ENCODE measurements at regions not wholly inside any gene's neighbourhood (a gene's known extent, or its start where the extent isn't known, plus 50 kb on each side); places are given as distances from the start of the nearest gene placed in this dataset.

- no peak for TF ChIP-seq GATA3 (IDR thresholded peaks at IDR 0.05; ENCODE audit: low read depth, low read length)
- TF ChIP-seq GATA2 (IDR thresholded peaks at IDR 0.05; ENCODE audit: low read depth, low read length), result no peak
Observed at GRCh38 chr7:109842386-109842785, 1248.5 kb upstream of the LRRN3 start.

DNA sequence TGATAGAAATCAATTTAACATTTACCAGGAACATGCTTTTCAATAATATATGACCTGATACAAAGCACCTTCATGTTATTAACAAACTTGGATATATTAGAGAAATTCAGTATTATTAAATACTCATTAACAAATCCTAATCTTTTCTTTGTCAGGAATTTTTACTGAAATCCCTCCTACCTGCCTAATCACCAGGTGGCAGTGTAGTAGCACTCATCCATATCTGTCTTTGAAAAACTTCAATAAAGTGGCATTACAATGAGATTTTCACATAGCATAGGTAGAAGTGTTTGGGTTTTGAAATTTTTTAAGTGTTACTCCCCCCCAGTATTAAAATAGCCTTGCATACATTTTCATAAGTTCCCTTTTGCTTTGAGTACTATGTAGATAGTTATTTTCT, 1246.6 kb upstream of the LRRN3 start:
- TF ChIP-seq GATA3 (IDR thresholded peaks at IDR 0.05; ENCODE audit: low read depth, low read length), result no peak; the same call in 1 of the 2 replicates
- no peak for TF ChIP-seq GATA2 (IDR thresholded peaks at IDR 0.05; ENCODE audit: low read depth, low read length)

- no peak for TF ChIP-seq GATA3 (IDR thresholded peaks at IDR 0.05; ENCODE audit: low read depth, low read length)
Observed at GRCh38 chr7:109864230-109864629, 1226.7 kb upstream of the LRRN3 start.

GRCh38 chr7:109868215-109868860, 1222.6 kb upstream of the LRRN3 start:
- 0 out of 2 replicates have a peak, but pooled peaks have one; percentile 66 for TF ChIP-seq GATA3 (IDR thresholded peaks at IDR 0.05; ENCODE audit: low read depth, low read length)
- no peak for TF ChIP-seq GATA2 (IDR thresholded peaks at IDR 0.05; ENCODE audit: low read depth, low read length)

- TF ChIP-seq GATA3 (IDR thresholded peaks at IDR 0.05; ENCODE audit: low read depth, low read length) (no peak), GATA2 (IDR thresholded peaks at IDR 0.05; ENCODE audit: low read depth, low read length) (no peak)
Observed at GRCh38 chr7:109873296-109873695, 1217.6 kb upstream of the LRRN3 start.

- TF ChIP-seq GATA3 (IDR thresholded peaks at IDR 0.05; ENCODE audit: low read depth, low read length) (no peak), GATA2 (IDR thresholded peaks at IDR 0.05; ENCODE audit: low read depth, low read length) (no peak)
Observed at GRCh38 chr7:109879287-109879828, 1211.6 kb upstream of the LRRN3 start.

- TF ChIP-seq GATA2 (IDR thresholded peaks at IDR 0.05; ENCODE audit: low read depth, low read length) (no peak), GATA3 (IDR thresholded peaks at IDR 0.05; ENCODE audit: low read depth, low read length) (no peak)
Observed at GRCh38 chr7:109890622-109891021, 1200.3 kb upstream of the LRRN3 start.

GRCh38 chr7:109893231-109893630, 1197.7 kb upstream of the LRRN3 start:
- TF ChIP-seq GATA3 (IDR thresholded peaks at IDR 0.05; ENCODE audit: low read depth, low read length), result no peak
- no peak for TF ChIP-seq GATA2 (IDR thresholded peaks at IDR 0.05; ENCODE audit: low read depth, low read length)

DNA sequence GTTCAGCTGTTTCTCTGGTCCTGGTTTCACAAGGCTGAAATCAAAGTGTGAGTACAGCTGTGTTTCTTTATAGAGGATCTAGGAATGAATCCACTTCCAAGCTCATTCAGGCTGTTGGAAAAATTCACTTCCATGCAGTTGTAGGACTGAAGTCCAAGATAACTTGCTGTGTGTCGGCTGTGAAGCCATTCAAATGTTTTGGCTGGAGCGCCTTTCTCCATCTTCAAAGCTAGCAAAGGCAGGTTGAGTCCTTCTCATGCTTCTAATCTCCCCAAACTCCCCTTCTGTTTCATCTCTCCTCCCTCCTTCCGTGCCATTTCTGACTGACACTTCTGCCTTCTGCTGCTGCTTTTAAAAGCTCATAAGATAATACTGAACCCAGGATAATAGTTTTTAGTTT, 1195.4 kb upstream of the LRRN3 start:
- TF ChIP-seq GATA2 (IDR thresholded peaks at IDR 0.05; ENCODE audit: low read depth, low read length) (no peak), GATA3 (IDR thresholded peaks at IDR 0.05; ENCODE audit: low read depth, low read length) (no peak)

- TF ChIP-seq GATA3 (IDR thresholded peaks at IDR 0.05; ENCODE audit: low read depth, low read length) (no peak), GATA2 (IDR thresholded peaks at IDR 0.05; ENCODE audit: low read depth, low read length) (no peak)
Observed at GRCh38 chr7:109901926-109902325, 1189.0 kb upstream of the LRRN3 start.

DNA sequence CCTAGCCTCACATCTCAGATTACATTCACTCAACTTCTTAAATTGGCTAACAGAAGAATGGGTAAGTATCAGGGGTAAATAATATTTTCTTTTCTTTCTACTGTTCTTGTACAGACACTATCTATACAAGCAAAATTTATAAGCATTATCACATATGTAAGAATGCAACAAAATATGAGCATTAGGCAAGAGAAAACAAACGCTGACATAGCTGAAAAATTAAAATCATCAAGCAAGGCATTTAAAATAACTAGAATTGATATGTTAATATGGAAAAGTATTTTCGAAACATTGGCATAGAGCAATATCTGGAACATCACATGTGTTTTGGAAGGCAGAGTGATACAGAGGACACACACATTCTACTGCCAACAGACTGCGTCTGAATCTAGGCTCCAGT, 1175.3 kb upstream of the LRRN3 start:
- TF ChIP-seq GATA3 (IDR thresholded peaks at IDR 0.05; ENCODE audit: low read depth, low read length) (no peak), GATA2 (IDR thresholded peaks at IDR 0.05; ENCODE audit: low read depth, low read length) (no peak)

DNA sequence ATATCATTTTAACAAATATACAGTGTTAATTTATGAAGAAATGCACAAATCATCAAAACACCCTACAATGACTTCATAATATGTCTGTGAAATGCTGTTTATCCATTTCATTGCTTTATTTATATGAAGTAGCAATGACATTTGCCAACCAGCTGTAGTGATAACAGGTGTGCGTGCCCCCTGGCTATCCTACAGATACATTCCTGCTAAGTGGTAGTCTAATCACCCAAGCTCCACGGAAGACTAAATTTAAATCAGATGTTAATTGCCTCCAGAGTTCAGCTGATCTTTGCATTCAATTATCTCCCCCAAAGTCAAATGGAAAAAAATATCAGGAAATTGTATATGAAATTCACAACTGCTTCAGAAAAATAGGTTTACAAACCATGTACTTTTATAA, 1164.2 kb upstream of the LRRN3 start:
- TF ChIP-seq GATA3 (IDR thresholded peaks at IDR 0.05; ENCODE audit: low read depth, low read length) (no peak), GATA2 (IDR thresholded peaks at IDR 0.05; ENCODE audit: low read depth, low read length) (0 out of 2 replicates have a peak, but pooled peaks have one; percentile 26)

DNA sequence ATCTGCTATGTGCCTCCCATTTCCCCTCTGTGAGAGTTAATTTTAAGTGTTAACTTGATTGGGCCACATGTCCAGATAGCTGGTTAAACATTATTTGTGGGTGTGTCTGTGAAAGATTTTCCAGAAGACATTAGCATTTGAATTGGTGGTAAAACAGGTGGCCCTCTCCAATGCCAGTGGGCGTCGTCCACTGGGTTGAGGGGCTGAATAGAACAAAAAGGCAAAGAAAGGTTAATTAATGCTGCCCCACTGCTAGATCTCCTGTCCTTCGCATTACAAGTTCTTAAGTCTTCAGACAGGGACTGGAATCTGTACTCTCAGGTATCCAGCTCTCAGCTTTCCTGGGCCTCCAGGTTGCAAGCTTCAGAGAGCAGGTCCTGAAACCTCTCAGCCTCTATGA, 1160.9 kb upstream of the LRRN3 start:
- TF ChIP-seq GATA2 (IDR thresholded peaks at IDR 0.05; ENCODE audit: low read depth, low read length) (no peak), GATA3 (IDR thresholded peaks at IDR 0.05; ENCODE audit: low read depth, low read length) (no peak)

- no peak for TF ChIP-seq GATA2 (IDR thresholded peaks at IDR 0.05; ENCODE audit: low read depth, low read length)
- no peak for TF ChIP-seq GATA3 (IDR thresholded peaks at IDR 0.05; ENCODE audit: low read depth, low read length)
Observed at GRCh38 chr7:109939207-109939606, 1151.7 kb upstream of the LRRN3 start.

- TF ChIP-seq GATA2 (IDR thresholded peaks at IDR 0.05; ENCODE audit: low read depth, low read length) (no peak), GATA3 (IDR thresholded peaks at IDR 0.05; ENCODE audit: low read depth, low read length) (no peak)
Observed at GRCh38 chr7:109945820-109946518, 1145.0 kb upstream of the LRRN3 start.

All from SH-SY5Y (cell line).